GM13976 (cell line): ENCODE measurements at regions not wholly inside any gene's neighbourhood (a gene's known extent, or its start where the extent isn't known, plus 50 kb on each side); places are given as distances from the start of the nearest gene placed in this dataset.
A peak's percentile ranks its signal among the peaks of the same experiment; 100 is the strongest.

Experiments used
- DNase-seq: peaks from one replicate; pipeline ENCODE4 v3.0.0; 2012; ENCODE audit warnings: low spot score
- CTCF ChIP-seq: IDR thresholded peaks from 2 replicates; pipeline ENCODE4 v1.5.1; 2012; ENCODE audit warnings: borderline replicate concordance, mild to moderate bottlenecking; ENCODE audit not compliant: insufficient read depth; ENCODE audit errors: extremely low read depth, missing control alignments, control extremely low read depth
- in situ Hi-C: fragments of 300-500 bp; cut with MboI; formaldehyde crosslinking; loops from one replicate; pipeline ENCODE4 v1.12.0; 2022; ENCODE audit warnings: low sequenced_read_pairs, mixed read lengths, inconsistent platforms; ENCODE audit not compliant: unreplicated experiment

GRCh38 chr2:126971162-126971480 lies 72.4 kb downstream of the TEX51 start:
- in situ Hi-C loops, result no loop called here
- no peak for TF ChIP-seq CTCF
- no peak for DNase-seq

GRCh38 chr2:126971481-126972278 lies 73.0 kb downstream of the TEX51 start:
- in situ Hi-C loops, result no loop called here
- peak; percentile 78 for TF ChIP-seq CTCF
- peak; percentile 89 for DNase-seq

GRCh38 chr2:126972279-126972626 lies 73.6 kb downstream of the TEX51 start:
- no peak for TF ChIP-seq CTCF
- in situ Hi-C loops, result no loop called here
- DNase-seq, result no peak

GRCh38 chr2:126973745-126974144 lies 75.1 kb downstream of the TEX51 start:
- no peak for DNase-seq
- in situ Hi-C loops, result no loop called here
- no peak for TF ChIP-seq CTCF

GRCh38 chr2:126975671-126976655 lies 77.3 kb downstream of the TEX51 start:
- no peak for TF ChIP-seq CTCF
- in situ Hi-C loops, result no loop called here
- DNase-seq, result no peak

- DNase-seq, result no peak
- TF ChIP-seq CTCF, result no peak
- in situ Hi-C loops, result no loop called here
Observed at GRCh38 chr2:126976721-126977328, 78.1 kb downstream of the TEX51 start.
